OCI-LY7 (cell line): ENCODE measurements at regions not wholly inside any gene's neighbourhood (a gene's known extent, or its start where the extent isn't known, plus 50 kb on each side); places are given as distances from the start of the nearest gene placed in this dataset.
"Not testable (repeated sequence)": the region's sequence is repeated elsewhere in the genome, so short reads cannot be mapped to it uniquely, and the experiment has no call there.

Experiments used
- BruUV-seq: library from RNA; stranded (reverse); fragments of 400-500 nt; replicated peaks from 2 replicates; lab custom pipeline; 2021; lab: Mats Ljungman, UMichigan
- CTCF ChIA-PET: fragments of 300-600 bp; sonication (Branson Sonifier 250); formaldehyde crosslinking; loops from one replicate; lab custom pipeline; 2022; ENCODE audit warnings: antibody characterized with exemption; ENCODE audit not compliant: unreplicated experiment; lab: Charles Lee
- POLR2A ChIA-PET: fragments of 300-600 bp; sonication (Branson Sonifier 250); formaldehyde crosslinking; loops from one replicate; lab custom pipeline; 2022; ENCODE audit warnings: antibody characterized with exemption; lab: Charles Lee
- DNase-seq: peaks from one replicate; pipeline ENCODE4 v3.0.0-alpha.2; 2015; ENCODE audit warnings: low spot score
- H2AFZ ChIP-seq: fragments of 200-600 bp; sonication (generic), shearing (Covaris generic); 2 replicates; pipeline ENCODE4 v1.6.1; 2014; ENCODE audit warnings: mild to moderate bottlenecking, antibody characterized with exemption, low read length, moderate library complexity
- H3K27ac ChIP-seq: fragments of 200-600 bp; sonication (generic); 2 replicates; pipeline ENCODE4 v1.5.1; 2014; ENCODE audit warnings: mixed run types, low read depth, mild to moderate bottlenecking, moderate library complexity, low read length, inconsistent platforms; ENCODE audit not compliant: poor library complexity, severe bottlenecking
- H3K36me3 ChIP-seq: fragments of 200-600 bp; sonication (generic); 2 replicates; pipeline ENCODE4 v1.6.1; 2014; ENCODE audit warnings: mild to moderate bottlenecking, antibody characterized with exemption, low read length, moderate library complexity, mixed read lengths; ENCODE audit not compliant: insufficient read depth
- H3K4me1 ChIP-seq: fragments of 200-600 bp; sonication (generic); 2 replicates; pipeline ENCODE4 v1.5.1; 2014; ENCODE audit warnings: mild to moderate bottlenecking, low read length; ENCODE audit not compliant: insufficient read depth, poor library complexity, severe bottlenecking
- H3K4me2 ChIP-seq: fragments of 200-600 bp; sonication (generic); 2 replicates; pipeline ENCODE4 v1.6.1; 2014; ENCODE audit warnings: mild to moderate bottlenecking, low read length
- H3K4me3 ChIP-seq: fragments of 200-600 bp; sonication (generic); 2 replicates; pipeline ENCODE4 v1.5.1; 2014; ENCODE audit warnings: mild to moderate bottlenecking, low read depth, low read length; ENCODE audit not compliant: poor library complexity, severe bottlenecking
- H3K79me2 ChIP-seq: fragments of 200-600 bp; sonication (generic); 2 replicates; pipeline ENCODE4 v1.6.1; 2016; ENCODE audit warnings: low read depth, mild to moderate bottlenecking, low read length, moderate library complexity, mixed read lengths; ENCODE audit not compliant: insufficient read depth
- H3K9me2 ChIP-seq: fragments of 200-600 bp; sonication (generic); 2 replicates; pipeline ENCODE4 v1.6.1; 2016; ENCODE audit warnings: mild to moderate bottlenecking, low read length, mixed read lengths; ENCODE audit not compliant: insufficient read depth
- H3K9me3 ChIP-seq: fragments of 200-600 bp; sonication (generic); 2 replicates; pipeline ENCODE4 v1.6.1; 2014; ENCODE audit warnings: mild to moderate bottlenecking, mixed run types, low read length, mixed read lengths
- H4K20me1 ChIP-seq: fragments of 200-600 bp; sonication (generic); 2 replicates; pipeline ENCODE4 v1.6.1; 2014; ENCODE audit warnings: mild to moderate bottlenecking, antibody characterized with exemption, low read length, moderate library complexity, mixed read lengths; ENCODE audit not compliant: insufficient read depth
- EZH2phosphoT487 ChIP-seq: fragments of 200-600 bp; sonication (generic); IDR thresholded peaks from 2 replicates; pipeline ENCODE4 v1.6.1; 2018; ENCODE audit warnings: low read depth, borderline replicate concordance, mild to moderate bottlenecking, mixed run types, antibody characterized with exemption, low read length, moderate library complexity, mixed read lengths
- intact Hi-C: fragments of 100-400 bp; cut with micrococcal nuclease; formaldehyde crosslinking; loops from one replicate; pipeline ENCODE4 v1.10.0; 2022; ENCODE audit not compliant: unreplicated experiment
- TF ChIP-seq, protein P1 (sequence below): fragments of 200-600 bp; sonication (generic); conservative IDR thresholded peaks from 2 replicates; pipeline ENCODE4 v1.5.1; 2014; ENCODE audit warnings: mild to moderate bottlenecking, antibody characterized with exemption, low read length, moderate library complexity, mixed read lengths

DNA sequence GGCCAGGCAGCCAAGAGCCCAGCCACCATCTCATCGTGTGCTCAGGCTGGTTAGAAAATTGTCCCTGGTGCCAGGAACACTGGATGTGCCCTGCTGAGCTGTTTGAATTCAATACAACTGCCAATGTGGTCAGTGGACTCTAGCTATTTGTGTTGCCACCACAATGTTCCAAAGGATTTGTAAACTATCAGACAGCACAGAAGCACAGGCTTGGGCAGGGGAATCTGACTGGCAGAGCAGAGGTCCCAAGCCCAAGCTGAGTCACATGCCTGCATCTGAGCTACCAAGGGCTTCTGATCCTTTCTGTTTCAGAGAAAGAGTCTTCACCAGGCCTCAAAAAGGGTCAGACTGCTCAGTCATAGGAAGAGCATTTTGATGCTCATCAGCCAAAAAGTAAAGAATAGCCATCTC is 232.1 kb upstream of the SEMA3C start:
- Histone ChIP-seq H3K4me3 (no peak overlapping the region), H2AFZ (no peak overlapping the region), H3K9me2 (no peaks in the 10 kb centered on the region), H3K4me1 (no peaks in the 10 kb centered on the region), H3K36me3 (no peaks in the 10 kb centered on the region), H3K27ac (no peak overlapping the region), H3K9me3 (no peaks in the 10 kb centered on the region), H4K20me1 (no peaks in the 10 kb centered on the region), H3K4me2 (no peak overlapping the region), H3K79me2 (no peaks in the 10 kb centered on the region)
- POLR2A ChIA-PET = interaction anchor here (0.6 to 1.6 kb wide), 2 partner anchors 16 to 24 kb away, joined by 3 to 4 read pairs; no protein-coding TSS in a partner anchor
- CTCF ChIA-PET = no interaction called here
- intact Hi-C loops = no loop called here
- BruUV-seq = no TSS peak
- DNase-seq = no peak
- TF ChIP-seq EZH2phosphoT487 = no peak
- TF ChIP-seq, protein P1, sequence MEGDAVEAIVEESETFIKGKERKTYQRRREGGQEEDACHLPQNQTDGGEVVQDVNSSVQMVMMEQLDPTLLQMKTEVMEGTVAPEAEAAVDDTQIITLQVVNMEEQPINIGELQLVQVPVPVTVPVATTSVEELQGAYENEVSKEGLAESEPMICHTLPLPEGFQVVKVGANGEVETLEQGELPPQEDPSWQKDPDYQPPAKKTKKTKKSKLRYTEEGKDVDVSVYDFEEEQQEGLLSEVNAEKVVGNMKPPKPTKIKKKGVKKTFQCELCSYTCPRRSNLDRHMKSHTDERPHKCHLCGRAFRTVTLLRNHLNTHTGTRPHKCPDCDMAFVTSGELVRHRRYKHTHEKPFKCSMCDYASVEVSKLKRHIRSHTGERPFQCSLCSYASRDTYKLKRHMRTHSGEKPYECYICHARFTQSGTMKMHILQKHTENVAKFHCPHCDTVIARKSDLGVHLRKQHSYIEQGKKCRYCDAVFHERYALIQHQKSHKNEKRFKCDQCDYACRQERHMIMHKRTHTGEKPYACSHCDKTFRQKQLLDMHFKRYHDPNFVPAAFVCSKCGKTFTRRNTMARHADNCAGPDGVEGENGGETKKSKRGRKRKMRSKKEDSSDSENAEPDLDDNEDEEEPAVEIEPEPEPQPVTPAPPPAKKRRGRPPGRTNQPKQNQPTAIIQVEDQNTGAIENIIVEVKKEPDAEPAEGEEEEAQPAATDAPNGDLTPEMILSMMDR = no peak

GRCh38 chr7:81143856-81144255 is 225.0 kb upstream of the SEMA3C start:
- Histone ChIP-seq H3K9me2 (no peaks in the 10 kb centered on the region), H3K36me3 (no peaks in the 10 kb centered on the region), H3K9me3 (no peaks in the 10 kb centered on the region), H2AFZ (no peak overlapping the region), H4K20me1 (no peaks in the 10 kb centered on the region), H3K4me3 (no peak overlapping the region), H3K27ac (no peak overlapping the region), H3K4me2 (no peak overlapping the region), H3K79me2 (no peaks in the 10 kb centered on the region), H3K4me1 (no peaks in the 10 kb centered on the region)
- ChIA-PET CTCF (no interaction called here), POLR2A (interaction anchor here (0.6 kb wide), 1 partner anchor 72 kb away, joined by 3 read pairs; no protein-coding TSS in a partner anchor)
- no peak for DNase-seq
- no TSS peak for BruUV-seq
- intact Hi-C loops = no loop called here
- TF ChIP-seq EZH2phosphoT487 = no peak
- TF ChIP-seq, protein P1 = no peak

DNA sequence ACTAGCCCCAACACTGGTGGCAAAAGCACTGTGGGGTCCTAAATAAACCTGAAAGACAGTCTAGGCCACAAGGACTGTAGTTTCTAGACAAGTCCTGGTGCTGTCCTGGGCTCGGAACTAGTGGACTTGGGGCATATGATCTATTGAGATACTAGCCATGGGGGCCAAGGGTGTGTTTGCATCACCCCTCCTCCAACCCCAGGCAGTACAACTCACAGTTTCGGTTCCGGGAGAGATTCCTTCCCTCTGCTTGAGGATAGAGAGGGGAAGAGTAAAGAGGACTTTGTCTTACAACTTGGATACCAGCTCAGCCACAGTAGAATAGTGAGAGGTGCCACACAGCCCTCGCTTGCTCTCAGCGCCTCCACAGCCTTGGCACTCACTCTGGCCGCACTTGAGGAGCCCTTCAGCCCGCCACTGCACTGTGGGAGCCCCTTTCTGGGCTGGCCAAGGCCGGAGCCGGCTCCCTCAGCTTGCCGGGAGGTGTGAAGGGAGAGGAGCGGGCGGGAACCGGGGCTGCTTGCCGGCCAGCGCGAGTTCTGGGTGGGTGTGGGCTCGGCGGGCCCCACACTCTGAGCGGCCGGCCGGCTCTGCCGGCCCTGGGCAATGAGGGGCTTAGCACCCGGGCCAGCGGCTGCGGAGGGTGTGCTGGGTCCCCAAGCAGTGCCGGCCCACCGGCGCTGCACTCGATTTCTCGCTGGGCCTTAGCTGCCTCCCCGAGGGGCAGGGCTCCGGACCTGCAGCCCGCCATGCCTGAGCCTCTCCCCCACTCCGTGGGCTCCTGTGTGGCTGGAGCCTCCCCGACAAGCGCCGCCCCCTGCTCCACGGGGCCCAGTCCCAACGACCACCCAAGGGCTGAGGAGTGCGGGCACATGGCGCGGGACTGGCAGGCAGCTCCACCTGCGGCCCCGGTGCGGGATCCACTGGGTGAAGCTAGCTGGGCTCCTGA is 222.7 kb upstream of the SEMA3C start:
- H3K4me2 ChIP-seq, H3K79me2 ChIP-seq, H3K9me3 ChIP-seq, CTCF ChIA-PET, BruUV-seq, H3K4me3 ChIP-seq, H4K20me1 ChIP-seq, H3K36me3 ChIP-seq, H2AFZ ChIP-seq, intact Hi-C loops, POLR2A ChIA-PET, H3K9me2 ChIP-seq, DNase-seq, H3K27ac ChIP-seq, H3K4me1 ChIP-seq: not testable (repeated sequence)
